GM19395 (cell line): ENCODE measurements at regions not wholly inside any gene's neighbourhood (a gene's known extent, or its start where the extent isn't known, plus 50 kb on each side); places are given as distances from the start of the nearest gene placed in this dataset.

ENCODE experiments used
- ATAC-seq: cut with Tn5 transposase; IDR thresholded peaks from one replicate; pipeline ENCODE4 v1.9.1; 2021; ENCODE audit warnings: mild to moderate bottlenecking, moderate library complexity; ENCODE audit not compliant: unreplicated experiment

GRCh38 chr2:71879509-71880184 is 268.0 kb downstream of the CYP26B1 start:
- ATAC-seq, result no peak

GRCh38 chr2:71878626-71879508 is 268.8 kb downstream of the CYP26B1 start:
- no peak for ATAC-seq

- ATAC-seq, result no peak
Measured at GRCh38 chr2:71877636-71878035, 270.0 kb downstream of the CYP26B1 start.

DNA sequence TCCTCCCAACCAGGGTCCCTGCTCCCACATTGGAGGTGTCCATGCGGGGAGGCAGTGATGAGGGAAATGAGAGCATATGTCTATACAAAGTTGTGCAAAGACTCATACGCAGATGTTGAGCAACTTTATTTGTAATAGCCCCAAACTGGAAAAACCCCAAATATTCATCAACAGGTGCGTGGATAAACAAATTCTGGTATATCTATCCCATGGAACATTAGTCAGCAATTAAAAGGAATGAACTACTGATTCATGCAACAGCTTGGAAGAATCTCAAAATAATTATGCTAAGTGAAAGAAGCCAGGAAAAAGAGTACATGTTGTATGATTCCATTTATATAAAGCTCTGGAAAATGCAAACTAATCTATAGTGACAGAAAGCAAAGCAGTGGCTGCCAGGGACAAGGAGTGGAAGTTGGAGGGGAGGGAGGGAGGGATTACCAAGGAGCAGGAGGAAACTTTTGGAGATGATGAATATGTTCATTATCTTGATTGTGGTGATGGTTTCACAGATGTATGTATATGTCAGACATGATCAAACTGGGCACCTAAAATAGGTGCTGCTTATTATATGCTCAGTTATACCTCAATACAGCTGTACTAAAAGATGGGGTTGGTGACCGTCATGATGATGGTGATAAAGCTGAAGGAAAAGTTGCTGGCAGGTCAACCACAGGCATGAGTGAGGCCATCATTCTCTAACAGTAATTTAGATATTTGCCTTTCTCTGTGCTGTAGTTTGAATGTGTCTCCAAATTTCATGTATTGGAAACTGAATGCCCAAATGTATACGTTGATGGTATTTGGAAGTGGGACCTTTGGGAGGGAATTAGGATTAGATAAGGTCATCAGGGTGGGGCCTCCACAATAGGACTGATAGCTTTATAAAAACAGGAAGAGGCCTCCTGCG is 270.9 kb downstream of the CYP26B1 start:
- ATAC-seq, result no peak

- no peak for ATAC-seq
Measured at GRCh38 chr2:71872466-71873051, 275.1 kb downstream of the CYP26B1 start.

DNA sequence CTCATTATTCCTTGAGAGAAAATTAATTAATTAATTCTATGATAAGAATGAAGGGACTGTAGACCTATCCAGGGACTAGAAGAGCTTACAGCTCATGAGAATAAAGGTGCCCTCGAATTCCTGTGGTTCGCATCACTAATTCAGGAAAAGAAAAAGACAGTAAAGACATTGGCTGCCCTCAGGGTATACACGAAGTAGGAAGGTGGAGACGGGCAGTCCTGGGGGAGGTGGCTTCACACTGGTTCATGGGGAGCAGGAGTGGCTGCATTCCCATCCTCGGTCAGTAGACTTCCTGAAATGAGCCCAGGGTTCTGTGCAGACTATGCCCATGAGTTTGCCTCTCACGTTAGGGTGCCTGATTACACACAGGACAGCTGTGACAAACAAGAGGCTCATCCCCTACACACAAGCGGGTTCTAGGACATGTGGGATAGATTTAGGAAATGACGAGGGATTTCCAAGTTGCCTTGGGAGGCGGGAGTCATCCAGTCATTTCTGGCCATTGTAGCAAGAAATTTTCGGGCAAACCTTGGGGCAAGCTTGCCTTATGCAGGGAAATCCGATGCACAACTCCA is 282.2 kb downstream of the CYP26B1 start:
- ATAC-seq, result no peak

GRCh38 chr2:71864085-71864484 is 283.6 kb downstream of the CYP26B1 start:
- no peak for ATAC-seq

DNA sequence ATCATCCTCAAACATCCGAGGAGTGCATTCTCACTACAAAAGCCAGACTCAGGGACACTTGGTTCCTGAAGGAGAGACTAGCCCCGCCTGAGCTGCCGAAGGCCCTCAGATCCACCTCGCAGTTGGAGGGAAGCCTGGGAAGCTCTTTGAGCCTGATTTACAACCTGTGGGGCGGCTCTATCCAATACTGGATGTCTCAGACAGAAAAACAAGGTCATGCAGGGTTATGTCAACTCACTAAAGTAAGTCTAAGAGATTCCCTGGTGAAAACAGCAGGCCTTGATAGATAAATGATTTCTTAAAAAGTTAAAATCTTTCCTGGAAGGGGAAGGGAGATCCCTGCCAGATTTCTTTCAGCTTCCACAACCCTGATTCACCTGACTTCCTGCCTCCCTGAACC is 284.3 kb downstream of the CYP26B1 start:
- no peak for ATAC-seq

GRCh38 chr2:71862921-71863320 is 284.7 kb downstream of the CYP26B1 start:
- ATAC-seq, result no peak

DNA sequence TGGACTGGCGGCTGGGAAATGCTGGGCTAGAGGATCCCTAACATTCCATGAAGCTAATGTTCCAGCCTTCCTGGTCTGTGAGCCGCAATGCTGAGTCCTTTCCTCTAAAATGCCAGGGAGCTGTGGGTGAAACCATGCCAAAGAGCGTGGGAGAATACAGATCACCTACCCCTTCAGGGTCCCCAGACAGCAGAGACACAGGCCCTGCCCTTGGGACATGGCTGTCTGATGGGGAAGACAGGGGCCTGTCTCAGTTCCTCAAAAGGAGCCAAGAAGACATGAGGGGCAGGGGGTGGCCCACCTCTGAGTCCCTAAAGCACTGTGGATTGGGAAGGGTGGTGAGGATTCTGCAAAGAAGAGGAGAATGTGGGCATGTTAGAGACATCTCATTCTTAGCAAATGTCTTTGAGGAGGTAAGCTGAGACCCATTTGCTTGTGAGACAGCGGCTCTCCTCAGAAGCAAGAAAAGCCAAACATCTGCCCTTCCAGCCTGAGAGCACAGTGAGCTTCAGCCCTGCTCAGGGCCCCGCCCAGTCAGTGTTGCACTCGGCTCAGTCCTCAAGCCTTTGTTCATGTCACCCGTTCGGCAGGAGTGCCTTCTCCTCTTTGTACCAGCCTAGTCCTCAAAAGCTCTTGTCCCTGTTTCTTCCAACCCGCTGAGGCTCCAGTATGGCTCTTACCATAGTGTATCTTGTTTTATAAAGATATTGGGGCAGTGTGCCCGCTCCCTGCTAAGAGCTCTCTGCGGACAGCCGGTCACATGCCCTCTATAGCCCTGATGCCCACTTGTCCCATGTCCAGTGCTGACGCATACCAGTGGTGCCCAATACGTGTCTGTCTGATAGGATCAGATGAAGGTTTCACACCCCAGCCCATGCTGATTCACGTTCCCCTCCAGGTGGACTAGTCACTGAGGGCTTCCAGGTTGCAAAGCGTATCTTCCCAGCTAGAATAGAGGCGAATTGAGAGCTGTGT is 286.2 kb downstream of the CYP26B1 start:
- no peak for ATAC-seq

GRCh38 chr2:71860381-71860926 is 287.2 kb downstream of the CYP26B1 start:
- ATAC-seq, result no peak

- ATAC-seq, result no peak
Measured at GRCh38 chr2:71859211-71859847, 288.3 kb downstream of the CYP26B1 start.

DNA sequence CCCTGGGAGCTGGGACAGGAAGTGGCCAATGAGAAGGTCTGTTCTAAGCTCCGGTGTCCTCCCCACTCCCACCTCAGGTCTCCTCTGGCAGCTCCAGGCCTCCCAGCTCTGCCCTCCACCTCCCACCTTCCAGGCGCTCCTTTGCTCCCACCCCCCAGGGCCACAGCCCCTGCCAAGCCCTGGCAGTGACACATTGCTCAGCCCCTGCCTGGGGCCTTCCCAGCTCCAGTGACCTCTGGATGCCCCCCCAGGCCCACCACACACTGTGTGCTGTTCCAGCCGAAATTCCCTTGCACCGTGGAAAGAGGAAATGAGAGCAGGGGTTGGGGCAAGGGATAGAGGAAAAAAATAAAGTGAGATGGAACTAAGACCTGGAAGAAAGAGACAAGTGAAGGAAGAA is 289.6 kb downstream of the CYP26B1 start:
- no peak for ATAC-seq

DNA sequence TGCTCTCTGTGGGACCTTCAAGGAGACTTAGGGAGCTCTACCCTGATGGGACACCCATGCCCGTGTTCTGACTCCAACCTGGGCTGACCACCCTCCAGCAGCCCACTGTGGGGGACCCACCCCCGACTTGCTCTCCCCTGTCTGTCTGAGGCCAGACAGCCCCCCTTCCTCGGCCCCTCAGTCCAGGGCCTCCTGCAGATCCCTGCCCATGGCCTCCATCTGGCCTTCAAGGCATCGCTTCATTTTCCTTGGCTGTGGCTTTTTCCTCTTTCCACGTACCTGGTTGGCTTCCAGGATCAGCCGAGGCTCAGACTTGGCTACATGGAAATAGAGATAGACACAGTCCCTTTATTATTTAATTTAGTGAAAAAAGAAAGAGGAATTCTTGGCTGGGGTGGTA is 290.0 kb downstream of the CYP26B1 start:
- no peak for ATAC-seq

GRCh38 chr2:71856773-71857525 is 290.7 kb downstream of the CYP26B1 start:
- ATAC-seq, result no peak

DNA sequence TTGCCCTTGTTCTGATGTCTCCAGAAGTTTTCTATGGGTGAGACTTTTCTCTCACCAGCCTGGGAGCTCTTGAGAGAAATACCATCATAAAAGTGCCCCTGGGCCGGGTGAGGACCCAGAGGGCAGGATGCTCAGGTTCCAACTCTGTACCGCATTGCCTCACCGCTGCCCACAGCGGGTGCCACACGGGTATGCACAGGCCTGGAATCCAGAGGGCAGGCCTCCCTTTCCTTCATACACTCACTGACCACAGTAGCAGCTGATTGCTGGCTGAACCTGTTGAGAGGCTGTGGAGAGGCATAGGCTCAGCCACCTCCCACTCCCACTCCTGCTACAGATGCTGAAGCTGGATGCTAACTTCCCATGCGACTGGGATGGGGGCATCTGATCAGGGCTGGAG is 293.8 kb downstream of the CYP26B1 start:
- no peak for ATAC-seq

- ATAC-seq, result no peak
Measured at GRCh38 chr2:71852141-71852711, 295.4 kb downstream of the CYP26B1 start.
